HFFc6 (cell line): ENCODE measurements at regions not wholly inside any gene's neighbourhood (a gene's known extent, or its start where the extent isn't known, plus 50 kb on each side); places are given as distances from the start of the nearest gene placed in this dataset.

ENCODE experiments used
- DNase-seq: peaks from one replicate; pipeline ENCODE4 v3.0.0-alpha.2; 2018
- H3K27ac Mint-ChIP-seq: 2 replicates; pipeline ENCODE4 v1.8.0; 2020; ENCODE audit warnings: mild to moderate bottlenecking, mixed read lengths
- H3K27me3 Mint-ChIP-seq: 2 replicates; pipeline ENCODE4 v1.8.0; 2021; ENCODE audit warnings: mild to moderate bottlenecking, moderate library complexity, mixed read lengths; ENCODE audit not compliant: insufficient read depth
- H3K36me3 Mint-ChIP-seq: 2 replicates; pipeline ENCODE4 v1.8.0; 2021; ENCODE audit warnings: low read depth, mixed read lengths
- H3K4me1 Mint-ChIP-seq: 2 replicates; pipeline ENCODE4 v1.8.0; 2020; ENCODE audit warnings: low read depth, mixed read lengths
- H3K4me3 Mint-ChIP-seq: 2 replicates; pipeline ENCODE4 v1.8.0; 2020; ENCODE audit warnings: mild to moderate bottlenecking, moderate library complexity, mixed read lengths
- H3K9me3 Mint-ChIP-seq: 2 replicates; pipeline ENCODE4 v1.8.0; 2020; ENCODE audit warnings: mild to moderate bottlenecking, mixed read lengths
- CTCF ChIP-seq: fragments of 200-600 bp; sonication (generic); IDR thresholded peaks from 2 replicates; pipeline ENCODE4 v1.5.0; 2021; ENCODE audit warnings: antibody characterized with exemption, mild to moderate bottlenecking

GRCh38 chr6:56346958-56347357 lies 99.6 kb upstream of the COL21A1 start:
- H3K4me1 Mint-ChIP-seq: peaks cover 68% of the 10 kb centered on the region
- no peaks in the 10 kb centered on the region for H3K9me3 Mint-ChIP-seq
- no peak for TF ChIP-seq CTCF
- H3K4me3 Mint-ChIP-seq: no peak overlapping the region
- peaks cover 5% of the 10 kb centered on the region; the same call in 1 of the 2 replicates for H3K36me3 Mint-ChIP-seq
- peaks cover 2% of the 10 kb centered on the region; the same call in 1 of the 2 replicates for H3K27me3 Mint-ChIP-seq
- no peak for DNase-seq
- peak overlapping the region; percentile 77 for H3K27ac Mint-ChIP-seq

- H3K4me1 Mint-ChIP-seq: peaks cover 68% of the 10 kb centered on the region
- H3K27ac Mint-ChIP-seq: peak overlapping the region; percentile 49
- TF ChIP-seq CTCF: no peak
- H3K36me3 Mint-ChIP-seq: peaks cover 5% of the 10 kb centered on the region
- no peaks in the 10 kb centered on the region for H3K9me3 Mint-ChIP-seq
- DNase-seq: peak; percentile 35
- no peak overlapping the region for H3K4me3 Mint-ChIP-seq
- H3K27me3 Mint-ChIP-seq: peaks cover 2% of the 10 kb centered on the region; the same call in 1 of the 2 replicates
These were observed 98.1 kb upstream of the COL21A1 start for GRCh38 chr6:56345376-56345995.

- Mint-ChIP-seq H3K4me1 (peaks cover 55% of the 10 kb centered on the region), H3K4me3 (no peak overlapping the region), H3K27ac (no peak overlapping the region), H3K36me3 (peaks cover 5% of the 10 kb centered on the region), H3K9me3 (no peaks in the 10 kb centered on the region), H3K27me3 (peaks cover 2% of the 10 kb centered on the region; the same call in 1 of the 2 replicates)
- DNase-seq: no peak
- no peak for TF ChIP-seq CTCF
These were observed 95.9 kb upstream of the COL21A1 start for GRCh38 chr6:56343295-56343694.

- H3K4me3 Mint-ChIP-seq: no peak overlapping the region
- peaks cover 50% of the 10 kb centered on the region for H3K4me1 Mint-ChIP-seq
- no peaks in the 10 kb centered on the region; the same call in 1 of the 2 replicates for H3K27me3 Mint-ChIP-seq
- no peak for DNase-seq
- no peaks in the 10 kb centered on the region for H3K9me3 Mint-ChIP-seq
- TF ChIP-seq CTCF: no peak
- H3K27ac Mint-ChIP-seq: no peak overlapping the region
- peaks cover 5% of the 10 kb centered on the region for H3K36me3 Mint-ChIP-seq
These were observed 92.1 kb upstream of the COL21A1 start for GRCh38 chr6:56339524-56339923.

- H3K36me3 Mint-ChIP-seq: no peaks in the 10 kb centered on the region
- peak overlapping the region; percentile 80 for H3K4me3 Mint-ChIP-seq
- no peaks in the 10 kb centered on the region; the same call in 1 of the 2 replicates for H3K27me3 Mint-ChIP-seq
- H3K4me1 Mint-ChIP-seq: peaks cover 51% of the 10 kb centered on the region
- no peaks in the 10 kb centered on the region for H3K9me3 Mint-ChIP-seq
- peak; percentile 93 for DNase-seq
- TF ChIP-seq CTCF: no peak
- H3K27ac Mint-ChIP-seq: peak overlapping the region; percentile 99
These were observed 88.3 kb upstream of the COL21A1 start for GRCh38 chr6:56335726-56336125.
